SK-N-SH (cell line): ENCODE measurements at regions not wholly inside any gene's neighbourhood (a gene's known extent, or its start where the extent isn't known, plus 50 kb on each side); places are given as distances from the start of the nearest gene placed in this dataset.

Source experiments
- CHD2 ChIP-seq: fragments of 150-350 bp; IDR thresholded peaks from 2 replicates; pipeline ENCODE4 v1.6.1; 2018; ENCODE audit warnings: low read length; ENCODE audit not compliant: partially characterized antibody
- EP300 ChIP-seq, 2 experiments: IDR thresholded peaks; 2 replicates each; pipeline versions ENCODE4 v1.4.0 to v1.6.1; 2012; ENCODE audit warnings: borderline replicate concordance in 1 of 2, low read depth in 1 of 2, low read length in 1 of 2
- EZH2phosphoT487 ChIP-seq: fragments of 200-600 bp; sonication (generic); IDR thresholded peaks from 2 replicates; pipeline ENCODE4 v1.6.1; 2017; ENCODE audit warnings: low read depth, mixed run types, mild to moderate bottlenecking, antibody characterized with exemption, moderate library complexity, borderline replicate concordance
- IRF3 ChIP-seq: fragments of 150-350 bp; IDR thresholded peaks from 2 replicates; pipeline ENCODE4 v1.6.1; 2016; ENCODE audit warnings: mild to moderate bottlenecking, low read depth, low read length
- MXI1 ChIP-seq: IDR thresholded peaks from 2 replicates; pipeline ENCODE4 v1.6.1; 2012; ENCODE audit warnings: mild to moderate bottlenecking, low read depth, low read length, improper control_type of control experiment
- POLR2AphosphoS5 ChIP-seq: IDR thresholded peaks from 2 replicates; pipeline ENCODE4 v1.6.1; 2012; ENCODE audit warnings: low read depth, low read length
- RAD21 ChIP-seq: IDR thresholded peaks from 2 replicates; pipeline ENCODE4 v1.6.1; 2012; ENCODE audit warnings: mild to moderate bottlenecking, low read length
- REST ChIP-seq: IDR thresholded peaks from 2 replicates; pipeline ENCODE4 v1.6.1; 2012; ENCODE audit warnings: mild to moderate bottlenecking, low read depth, low read length, moderate library complexity
- RFX5 ChIP-seq: IDR thresholded peaks from 2 replicates; pipeline ENCODE4 v1.6.1; 2012; ENCODE audit warnings: mild to moderate bottlenecking, improper control_type of control experiment, low read length
- TAF1 ChIP-seq: IDR thresholded peaks from 2 replicates; pipeline ENCODE4 v1.6.1; 2012; ENCODE audit warnings: low read depth, mild to moderate bottlenecking, low read length, moderate library complexity, borderline replicate concordance
- TEAD4 ChIP-seq: IDR thresholded peaks from 2 replicates; pipeline ENCODE4 v1.4.0; 2012; ENCODE audit warnings: mild to moderate bottlenecking, borderline replicate concordance; ENCODE audit not compliant: insufficient read depth
- USF2 ChIP-seq: fragments of 150-350 bp; IDR thresholded peaks from 2 replicates; pipeline ENCODE4 v1.6.1; 2017; ENCODE audit warnings: antibody characterized with exemption, low read length, low read depth, borderline replicate concordance
- TF ChIP-seq, protein P1 (sequence below): fragments of 200-600 bp; sonication (generic); IDR thresholded peaks from 2 replicates; pipeline ENCODE4 v1.6.1; 2017; ENCODE audit warnings: antibody characterized with exemption, mild to moderate bottlenecking, moderate library complexity
- TF ChIP-seq, protein P2 (sequence below): IDR thresholded peaks from 2 replicates; pipeline ENCODE4 v1.4.0; 2012; ENCODE audit warnings: low read depth

- TF ChIP-seq POLR2AphosphoS5 = no peak
- TF ChIP-seq EP300 (IDR thresholded peaks at IDR 0.05; ENCODE audit: borderline replicate concordance in 1 of 2, low read depth in 1 of 2, low read length in 1 of 2) = peak in 1 of 2 experiments; percentile 53; a peak in 1 of 4 replicates
- no peak for TF ChIP-seq RAD21
- TF ChIP-seq, protein P1, sequence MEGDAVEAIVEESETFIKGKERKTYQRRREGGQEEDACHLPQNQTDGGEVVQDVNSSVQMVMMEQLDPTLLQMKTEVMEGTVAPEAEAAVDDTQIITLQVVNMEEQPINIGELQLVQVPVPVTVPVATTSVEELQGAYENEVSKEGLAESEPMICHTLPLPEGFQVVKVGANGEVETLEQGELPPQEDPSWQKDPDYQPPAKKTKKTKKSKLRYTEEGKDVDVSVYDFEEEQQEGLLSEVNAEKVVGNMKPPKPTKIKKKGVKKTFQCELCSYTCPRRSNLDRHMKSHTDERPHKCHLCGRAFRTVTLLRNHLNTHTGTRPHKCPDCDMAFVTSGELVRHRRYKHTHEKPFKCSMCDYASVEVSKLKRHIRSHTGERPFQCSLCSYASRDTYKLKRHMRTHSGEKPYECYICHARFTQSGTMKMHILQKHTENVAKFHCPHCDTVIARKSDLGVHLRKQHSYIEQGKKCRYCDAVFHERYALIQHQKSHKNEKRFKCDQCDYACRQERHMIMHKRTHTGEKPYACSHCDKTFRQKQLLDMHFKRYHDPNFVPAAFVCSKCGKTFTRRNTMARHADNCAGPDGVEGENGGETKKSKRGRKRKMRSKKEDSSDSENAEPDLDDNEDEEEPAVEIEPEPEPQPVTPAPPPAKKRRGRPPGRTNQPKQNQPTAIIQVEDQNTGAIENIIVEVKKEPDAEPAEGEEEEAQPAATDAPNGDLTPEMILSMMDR = no peak
- no peak for TF ChIP-seq REST
- TF ChIP-seq RFX5 = no peak
- peak; percentile 53; the same call in 1 of the 2 replicates for TF ChIP-seq TEAD4
- no peak for TF ChIP-seq MXI1
- no peak for TF ChIP-seq TAF1
- no peak for TF ChIP-seq USF2
- TF ChIP-seq, protein P2, sequence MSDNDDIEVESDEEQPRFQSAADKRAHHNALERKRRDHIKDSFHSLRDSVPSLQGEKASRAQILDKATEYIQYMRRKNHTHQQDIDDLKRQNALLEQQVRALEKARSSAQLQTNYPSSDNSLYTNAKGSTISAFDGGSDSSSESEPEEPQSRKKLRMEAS = no peak
- TF ChIP-seq CHD2 = no peak
- TF ChIP-seq IRF3 = no peak
- TF ChIP-seq EZH2phosphoT487 = no peak
Observed at GRCh38 chr2:56055405-56055804, 128.4 kb upstream of the CCDC85A start.
